ENCODE measurements at regions not wholly inside any gene's neighbourhood (a gene's known extent, or its start where the extent isn't known, plus 50 kb on each side); places are given as distances from the start of the nearest gene placed in this dataset.

DNA sequence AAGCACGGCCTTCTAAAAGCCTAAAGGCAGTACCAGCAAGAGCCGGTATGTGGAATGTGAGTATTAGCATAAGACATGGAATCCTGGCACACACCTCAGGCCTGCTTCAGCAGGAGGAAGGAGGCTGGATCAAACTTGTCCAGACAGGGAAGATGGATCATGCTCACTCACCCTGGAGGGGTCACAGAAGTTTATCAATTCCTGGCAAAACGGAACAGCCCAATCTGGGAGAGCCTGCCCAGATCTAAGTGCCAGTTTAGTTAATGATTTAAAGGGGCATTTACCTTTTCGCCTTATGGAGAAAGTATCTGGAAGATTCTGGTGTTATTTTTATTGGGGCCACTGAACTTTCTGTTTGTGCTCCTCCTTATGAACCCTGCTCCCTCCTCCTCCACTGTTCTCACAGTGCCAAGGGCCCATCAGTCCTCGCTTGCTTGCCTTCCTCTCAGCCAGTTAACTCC is 58.3 kb upstream of the NFE2L2 start:
- no peak for DNase-seq (ENCODE audit: extremely low read depth, low read depth)

DNA sequence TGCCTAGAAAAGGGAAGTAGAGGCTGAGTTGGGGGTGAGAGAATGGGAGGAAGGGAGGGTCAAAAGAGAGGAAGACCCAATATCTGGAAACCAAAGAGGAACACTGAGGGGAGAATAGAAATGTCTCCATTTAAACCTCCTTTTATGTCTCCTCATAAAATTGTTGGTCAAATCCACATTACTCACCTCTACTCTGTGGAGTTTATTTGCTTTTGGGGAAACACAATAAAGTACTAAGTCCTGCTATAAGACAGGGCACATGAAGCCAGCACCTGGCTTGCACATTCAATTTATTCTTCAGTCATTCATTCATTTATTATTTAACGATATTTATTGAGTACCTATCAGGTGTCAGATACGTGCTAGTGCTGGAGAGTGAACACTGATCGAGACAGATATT is 60.3 kb upstream of the NFE2L2 start:
- no peak for DNase-seq (ENCODE audit: extremely low read depth, low read depth)
- TF ChIP-seq, protein P1, sequence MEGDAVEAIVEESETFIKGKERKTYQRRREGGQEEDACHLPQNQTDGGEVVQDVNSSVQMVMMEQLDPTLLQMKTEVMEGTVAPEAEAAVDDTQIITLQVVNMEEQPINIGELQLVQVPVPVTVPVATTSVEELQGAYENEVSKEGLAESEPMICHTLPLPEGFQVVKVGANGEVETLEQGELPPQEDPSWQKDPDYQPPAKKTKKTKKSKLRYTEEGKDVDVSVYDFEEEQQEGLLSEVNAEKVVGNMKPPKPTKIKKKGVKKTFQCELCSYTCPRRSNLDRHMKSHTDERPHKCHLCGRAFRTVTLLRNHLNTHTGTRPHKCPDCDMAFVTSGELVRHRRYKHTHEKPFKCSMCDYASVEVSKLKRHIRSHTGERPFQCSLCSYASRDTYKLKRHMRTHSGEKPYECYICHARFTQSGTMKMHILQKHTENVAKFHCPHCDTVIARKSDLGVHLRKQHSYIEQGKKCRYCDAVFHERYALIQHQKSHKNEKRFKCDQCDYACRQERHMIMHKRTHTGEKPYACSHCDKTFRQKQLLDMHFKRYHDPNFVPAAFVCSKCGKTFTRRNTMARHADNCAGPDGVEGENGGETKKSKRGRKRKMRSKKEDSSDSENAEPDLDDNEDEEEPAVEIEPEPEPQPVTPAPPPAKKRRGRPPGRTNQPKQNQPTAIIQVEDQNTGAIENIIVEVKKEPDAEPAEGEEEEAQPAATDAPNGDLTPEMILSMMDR (IDR thresholded peaks at IDR 0.05; ENCODE audit: low read depth, low read length), result no peak

More for the DNA sequence above, 58.3 kb upstream of the NFE2L2 start:
- TF ChIP-seq, protein P1 (IDR thresholded peaks at IDR 0.05; ENCODE audit: low read depth, low read length), result no peak

DNA sequence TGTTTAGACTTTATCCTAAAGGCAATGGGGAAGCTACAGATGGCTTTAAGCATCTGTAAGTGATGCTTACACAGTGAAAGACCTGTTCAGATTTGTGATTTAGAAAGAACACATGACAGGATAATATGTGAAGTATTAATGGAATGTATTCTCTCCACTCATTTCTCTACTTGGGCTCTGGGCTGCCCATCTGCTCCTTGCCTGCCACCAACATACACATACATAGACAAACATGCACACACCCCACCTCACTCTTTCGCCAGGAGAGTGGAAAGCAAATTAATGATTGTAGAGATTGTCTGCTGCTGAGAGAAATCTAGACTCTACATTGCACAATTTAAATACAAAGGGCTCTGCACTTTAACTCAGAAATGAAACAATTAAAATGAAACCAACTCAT is 61.0 kb upstream of the NFE2L2 start:
- DNase-seq (ENCODE audit: extremely low read depth, low read depth), result no peak
- TF ChIP-seq, protein P1 (IDR thresholded peaks at IDR 0.05; ENCODE audit: low read depth, low read length), result no peak

DNA sequence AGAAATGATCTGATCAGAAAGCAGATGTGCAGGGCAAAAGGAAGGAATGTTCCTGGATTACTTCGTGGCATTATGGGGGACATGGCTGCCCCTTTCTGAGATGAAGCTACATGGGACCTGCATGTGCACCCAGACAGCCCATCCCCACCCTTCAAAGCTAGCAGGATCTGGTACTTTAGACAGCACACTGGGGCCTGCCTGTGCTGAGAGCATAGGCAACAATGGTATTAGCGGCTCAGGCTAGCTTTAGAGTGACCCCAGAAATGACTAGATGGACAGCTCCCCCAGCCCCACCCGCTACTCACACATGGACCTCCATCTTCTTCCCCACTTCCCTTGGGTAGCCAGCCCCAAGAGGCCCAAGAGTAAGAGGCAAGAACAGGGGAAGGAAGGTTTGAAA is 61.5 kb upstream of the NFE2L2 start:
- TF ChIP-seq, protein P1 (IDR thresholded peaks at IDR 0.05; ENCODE audit: low read depth, low read length), result no peak
- no peak for DNase-seq (ENCODE audit: extremely low read depth, low read depth)

DNA sequence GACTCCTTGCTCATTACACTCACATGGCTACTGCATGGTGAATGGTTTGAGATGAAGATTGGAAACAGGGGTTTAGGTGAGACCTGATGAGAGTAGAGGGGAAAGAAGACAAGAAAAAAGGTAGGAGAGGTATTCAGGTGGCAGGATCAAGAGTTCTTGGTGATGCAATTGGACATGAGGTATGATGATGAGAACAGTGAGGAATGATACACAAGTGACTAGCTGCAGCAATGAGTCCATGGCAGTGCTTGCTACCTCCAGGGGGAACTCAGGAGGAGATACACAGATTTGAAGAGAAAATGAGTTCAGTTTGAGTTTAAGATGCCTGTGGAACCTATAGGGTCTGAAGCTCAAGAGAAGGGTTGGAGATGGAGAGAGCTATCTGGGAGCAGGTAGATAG is 62.1 kb upstream of the NFE2L2 start:
- TF ChIP-seq, protein P1 (IDR thresholded peaks at IDR 0.05; ENCODE audit: low read depth, low read length), result no peak
- DNase-seq (ENCODE audit: extremely low read depth, low read depth), result no peak

DNA sequence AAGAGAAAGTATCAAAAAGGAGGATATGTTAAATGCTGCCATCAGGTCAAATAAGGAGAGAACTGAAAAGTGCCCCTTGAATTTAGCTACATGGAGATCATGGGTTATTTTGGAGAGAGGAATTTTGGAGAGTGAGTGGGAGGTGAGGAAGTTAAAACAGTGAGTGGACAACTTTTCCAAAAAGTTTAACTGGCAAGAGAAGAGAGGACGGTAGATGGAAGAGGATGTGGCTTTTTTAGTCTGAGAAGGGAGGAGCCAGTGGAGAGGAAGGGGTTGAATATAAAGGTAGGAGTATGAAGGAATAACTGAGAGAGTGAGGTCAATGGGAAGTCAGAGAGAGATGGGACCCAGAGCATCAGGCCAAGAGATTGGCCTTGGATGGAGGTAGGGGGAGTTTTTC is 62.5 kb upstream of the NFE2L2 start:
- no peak for DNase-seq (ENCODE audit: extremely low read depth, low read depth)

DNA sequence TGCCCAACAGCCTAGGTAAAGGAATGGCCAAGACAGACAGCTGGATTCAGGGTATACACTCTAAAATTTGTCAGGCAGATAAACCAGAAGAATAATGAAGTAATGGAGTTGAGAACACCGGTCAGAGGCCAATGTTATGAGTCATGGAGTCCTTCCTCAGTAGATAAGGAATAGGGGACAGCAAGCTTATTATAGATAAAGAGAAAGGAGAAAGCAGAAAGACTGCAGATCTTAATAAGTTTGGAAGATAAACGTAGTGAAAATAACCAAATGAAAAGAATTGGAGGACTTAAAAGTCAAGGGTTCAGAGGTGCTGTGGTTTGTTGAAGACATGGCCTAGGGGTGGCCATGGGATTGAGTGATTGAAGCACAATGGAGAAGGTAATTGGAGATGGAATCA is 63.5 kb upstream of the NFE2L2 start:
- DNase-seq (ENCODE audit: extremely low read depth, low read depth), result no peak
- TF ChIP-seq, protein P1 (IDR thresholded peaks at IDR 0.05; ENCODE audit: low read depth, low read length), result no peak

More for the DNA sequence above, 62.5 kb upstream of the NFE2L2 start:
- TF ChIP-seq, protein P1 (IDR thresholded peaks at IDR 0.05; ENCODE audit: low read depth, low read length), result no peak

Measured in AG09319 (cell line).